ENCODE measurements at regions not wholly inside any gene's neighbourhood (a gene's known extent, or its start where the extent isn't known, plus 50 kb on each side); places are given as distances from the start of the nearest gene placed in this dataset.

DNA sequence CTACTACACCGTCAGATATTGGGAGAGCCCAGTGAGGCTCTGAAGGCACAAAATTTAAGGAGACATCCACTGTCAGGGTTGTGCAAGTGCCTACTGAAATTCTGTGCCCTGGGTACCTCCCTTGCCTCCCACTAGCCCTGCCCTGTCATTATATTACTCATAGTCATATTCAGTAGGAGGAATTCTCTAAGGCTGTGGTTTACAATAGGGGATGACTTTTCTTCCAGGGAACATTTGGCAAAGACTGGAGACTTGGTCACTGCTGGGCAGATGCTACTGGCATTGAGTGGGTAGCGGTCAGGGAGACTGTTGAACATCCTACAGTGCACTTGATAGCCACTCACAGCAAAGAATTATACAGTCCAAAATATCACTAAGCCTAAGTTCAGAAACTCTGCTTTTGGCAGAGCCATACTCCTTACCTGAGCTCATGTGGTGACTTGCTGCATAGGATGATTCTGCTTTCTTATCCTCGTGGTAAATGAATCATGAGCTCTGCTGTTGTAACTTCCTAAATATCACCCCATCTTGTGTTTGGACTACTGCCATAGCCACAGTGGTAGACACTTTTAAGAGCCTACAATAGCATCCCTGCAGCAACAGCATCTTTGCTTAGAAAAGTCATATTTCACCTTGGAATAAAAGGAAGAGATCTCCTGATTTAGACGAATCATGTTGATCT, 563.4 kb upstream of the PLXNA2 start:
- no peak for DNase-seq

DNA sequence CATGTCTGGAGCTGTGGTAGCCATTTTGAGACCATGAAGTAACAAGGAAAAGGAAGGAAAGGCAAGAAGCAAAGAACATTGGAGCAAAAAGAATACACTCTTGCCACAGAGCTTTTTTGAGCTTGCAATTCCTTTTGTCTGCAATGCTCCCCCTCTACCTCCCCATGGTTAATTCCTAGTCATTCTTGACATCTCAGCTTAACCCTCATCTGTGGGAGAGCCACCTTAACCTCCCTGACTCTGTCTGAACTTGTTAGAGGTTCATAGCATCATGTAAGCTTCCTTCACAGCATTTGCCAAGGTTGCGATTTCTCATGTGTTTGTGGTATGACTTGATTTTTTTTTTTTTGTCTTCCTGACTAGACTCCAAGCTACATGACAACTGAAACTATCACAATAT, 564.1 kb upstream of the PLXNA2 start:
- DNase-seq, result no peak

DNA sequence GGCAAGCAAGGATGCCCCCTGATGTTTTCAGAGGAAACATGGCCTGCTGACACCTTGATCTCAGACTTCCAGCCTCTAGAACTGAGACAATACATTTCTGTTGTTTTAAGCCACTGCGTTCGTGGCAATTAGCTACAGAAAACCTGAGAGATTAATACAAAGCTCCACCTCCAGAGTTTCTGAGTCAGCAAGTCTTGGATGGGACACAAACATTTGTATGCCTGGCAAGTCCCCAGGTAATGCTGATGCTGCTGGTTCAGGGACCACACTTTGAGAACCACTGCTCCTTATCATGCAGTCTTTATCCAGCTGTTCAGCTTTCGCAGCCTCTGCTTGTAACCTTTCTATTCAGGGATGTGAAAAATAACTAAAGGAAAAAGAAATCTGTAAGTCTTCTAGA, 565.7 kb upstream of the PLXNA2 start:
- no peak for DNase-seq

DNA sequence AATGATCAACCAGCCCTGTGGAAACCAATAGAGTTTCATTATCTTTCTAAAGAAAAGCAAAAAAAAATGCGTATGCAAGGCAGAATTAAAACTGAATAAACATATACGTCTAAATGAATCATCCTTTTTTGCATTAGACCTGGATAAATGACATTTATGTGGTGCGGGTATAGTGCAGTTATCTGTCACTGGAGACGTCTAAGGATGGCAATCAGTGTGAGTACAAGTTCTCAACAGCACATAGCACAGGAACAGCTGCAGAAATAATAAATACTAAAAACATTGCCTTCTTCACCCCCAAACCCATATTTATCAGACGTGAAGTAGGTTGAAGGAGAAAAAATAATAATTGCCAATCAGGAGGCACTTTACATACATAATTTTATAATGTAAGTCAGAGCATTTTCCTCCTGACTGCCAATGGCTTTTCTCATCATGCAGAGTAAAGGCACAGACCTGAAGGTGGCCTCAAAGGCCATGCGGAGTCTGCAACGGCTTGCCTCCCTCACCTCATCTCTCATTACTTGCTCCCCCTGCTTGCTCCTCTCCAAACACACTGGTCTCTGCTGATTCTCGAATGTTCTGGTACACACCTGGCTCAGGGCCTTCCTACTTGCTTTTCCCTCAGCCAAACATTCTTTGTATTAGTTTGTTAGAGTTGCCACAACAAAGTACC, 574.7 kb upstream of the PLXNA2 start:
- DNase-seq, result no peak

DNA sequence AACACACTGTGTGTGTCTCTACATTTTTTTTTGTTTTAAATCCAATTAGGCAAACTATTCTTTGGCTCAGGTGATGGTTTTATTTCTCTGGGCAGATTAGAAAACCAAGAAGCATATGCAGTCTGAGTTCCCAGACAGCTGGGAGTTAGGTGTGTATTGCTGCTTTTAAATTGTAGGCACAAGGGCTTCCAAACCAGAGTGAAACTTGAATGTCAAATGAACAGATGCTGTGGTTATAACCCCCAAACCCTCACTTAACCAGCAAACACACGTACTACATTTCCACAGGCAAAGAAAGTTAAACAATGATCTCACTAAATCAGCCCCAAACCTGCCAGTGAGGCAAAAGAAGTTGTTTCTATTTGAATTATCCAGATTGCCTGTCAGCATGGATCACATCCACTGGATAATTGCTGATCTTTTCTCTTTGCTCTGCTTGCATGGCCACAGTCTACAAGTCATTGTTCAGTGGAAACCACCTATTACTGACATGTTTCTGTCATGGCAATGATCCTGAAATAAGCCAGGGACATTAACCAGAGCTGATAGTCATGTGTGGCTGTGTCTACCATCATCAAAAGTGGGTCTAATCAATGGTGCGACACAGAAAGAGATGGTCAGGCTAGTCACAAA, 576.5 kb upstream of the PLXNA2 start:
- no peak for DNase-seq

DNA sequence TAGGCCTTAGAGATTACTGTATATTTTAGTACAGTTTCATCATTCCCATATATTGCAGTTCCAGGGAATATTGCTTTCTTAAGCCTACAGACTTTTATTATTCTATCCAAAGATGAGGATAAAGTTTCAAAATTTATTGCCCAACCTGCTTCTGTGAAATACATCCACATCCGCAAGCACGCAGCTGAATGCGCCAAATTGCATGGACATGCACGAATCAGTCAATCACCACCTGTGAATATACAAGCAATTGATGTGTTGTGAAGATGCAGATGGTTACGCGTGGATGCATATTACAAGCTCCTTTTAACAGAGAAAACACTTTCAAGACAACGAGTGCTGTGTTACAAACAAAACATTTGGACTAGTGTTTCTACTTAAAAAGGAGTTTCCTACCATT, 577.8 kb upstream of the PLXNA2 start:
- DNase-seq, result no peak

DNA sequence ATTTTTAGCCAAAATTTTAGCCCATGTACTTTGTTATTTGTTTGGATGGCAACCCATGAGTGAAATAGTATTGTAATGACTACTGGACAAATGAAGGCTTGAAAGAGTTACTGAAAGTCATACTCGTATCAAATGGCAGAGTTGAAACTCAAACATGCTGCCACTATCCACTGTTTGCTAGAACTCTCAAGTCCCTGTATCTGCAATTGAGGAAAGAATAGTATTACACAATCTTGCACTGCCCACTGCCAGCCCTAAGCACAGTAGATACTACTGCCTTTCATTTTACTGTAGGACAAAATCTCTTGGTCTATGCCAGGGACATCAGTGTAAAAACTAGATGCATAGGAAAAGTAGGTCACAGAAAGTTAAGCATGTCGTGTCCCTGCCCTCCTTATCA, 581.1 kb upstream of the PLXNA2 start:
- DNase-seq, result no peak

DNA sequence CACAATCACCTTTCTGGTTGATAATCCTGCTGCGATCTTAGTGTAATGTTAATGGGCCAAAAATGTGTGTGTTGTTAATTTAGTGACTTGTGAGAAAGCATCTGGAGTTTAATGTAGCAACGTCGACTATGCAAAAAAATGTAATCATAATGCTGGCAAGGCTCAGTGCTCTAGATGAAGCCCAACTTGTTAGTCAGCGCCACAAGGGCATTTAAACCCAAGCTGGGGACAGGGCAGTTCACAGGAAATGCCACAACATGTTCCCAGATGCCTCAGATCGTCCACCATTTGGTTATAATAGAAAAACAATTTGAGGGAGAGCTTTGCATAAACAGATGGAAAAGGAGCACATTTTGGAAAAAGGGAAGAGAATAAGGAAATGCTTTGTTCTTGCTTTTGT, 585.4 kb upstream of the PLXNA2 start:
- no peak for DNase-seq

DNA sequence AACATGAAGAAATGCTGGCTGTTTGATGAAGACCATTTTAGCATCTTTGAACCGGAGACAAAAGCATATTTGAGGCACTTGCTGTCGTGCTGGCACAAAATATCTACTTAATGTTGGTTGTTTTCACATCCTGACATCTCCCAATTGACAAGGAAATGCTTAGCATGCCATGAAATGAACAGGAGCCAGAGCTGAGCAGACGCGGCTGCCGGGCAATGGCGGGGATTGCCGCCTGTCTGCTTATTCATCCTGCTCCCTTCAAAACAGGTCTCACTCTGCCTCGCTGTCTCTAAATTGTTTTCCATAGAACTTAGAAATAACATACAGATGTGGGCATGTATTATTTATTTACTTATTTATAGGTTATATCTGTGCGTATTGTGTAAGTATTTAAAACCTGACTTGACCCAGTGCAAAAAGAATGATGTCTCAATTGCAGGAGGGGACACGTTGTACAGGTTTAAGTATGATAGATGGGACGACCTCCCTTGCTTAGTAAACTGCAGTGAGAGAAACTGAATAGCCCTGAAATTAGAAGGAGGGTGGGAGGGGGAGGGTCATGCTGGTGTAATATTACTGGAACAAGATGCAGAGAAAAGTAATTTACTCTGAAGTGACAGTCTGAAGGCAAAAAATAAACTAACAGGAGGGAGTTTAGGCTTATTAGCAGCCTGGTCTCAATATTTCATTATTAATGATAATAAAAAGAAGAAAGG, 590.4 kb upstream of the PLXNA2 start:
- DNase-seq, result no peak

DNA sequence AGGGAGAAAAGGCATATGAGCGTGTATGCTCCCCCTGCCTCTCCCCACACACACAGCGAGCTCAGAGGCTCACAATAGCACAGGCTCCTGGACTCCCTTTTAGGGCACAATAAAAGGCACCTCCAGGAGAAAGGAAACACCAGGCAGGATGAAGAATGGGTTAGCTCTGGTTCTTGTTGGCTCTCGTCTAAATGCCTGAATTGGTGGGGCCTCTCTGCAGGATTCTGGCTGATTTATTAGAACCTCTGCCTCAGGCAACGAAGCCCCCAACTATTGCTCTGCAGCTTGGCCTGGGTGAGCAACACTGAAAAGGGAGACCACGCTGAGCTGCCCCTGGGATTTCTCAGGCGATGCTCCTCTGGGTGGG, 590.9 kb upstream of the PLXNA2 start:
- DNase-seq, result no peak

DNA sequence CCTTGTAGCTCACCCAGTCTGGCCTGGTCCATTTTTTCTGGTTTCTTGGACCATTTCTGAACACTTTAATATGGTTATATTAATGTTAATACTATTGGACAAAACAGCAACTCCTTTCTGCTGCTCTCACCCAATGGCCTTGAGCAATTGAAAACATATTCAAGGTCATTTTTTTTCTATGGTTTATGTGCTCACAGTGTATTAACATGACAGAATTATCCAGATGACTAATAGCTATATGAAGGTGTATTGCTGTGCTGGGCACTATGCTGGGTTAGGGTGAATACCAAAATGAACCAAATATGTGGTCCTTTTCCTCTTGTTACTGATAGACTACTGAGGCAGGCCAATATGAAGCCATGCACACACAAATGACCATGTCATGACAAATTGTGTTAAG, 591.6 kb upstream of the PLXNA2 start:
- DNase-seq, result no peak

DNA sequence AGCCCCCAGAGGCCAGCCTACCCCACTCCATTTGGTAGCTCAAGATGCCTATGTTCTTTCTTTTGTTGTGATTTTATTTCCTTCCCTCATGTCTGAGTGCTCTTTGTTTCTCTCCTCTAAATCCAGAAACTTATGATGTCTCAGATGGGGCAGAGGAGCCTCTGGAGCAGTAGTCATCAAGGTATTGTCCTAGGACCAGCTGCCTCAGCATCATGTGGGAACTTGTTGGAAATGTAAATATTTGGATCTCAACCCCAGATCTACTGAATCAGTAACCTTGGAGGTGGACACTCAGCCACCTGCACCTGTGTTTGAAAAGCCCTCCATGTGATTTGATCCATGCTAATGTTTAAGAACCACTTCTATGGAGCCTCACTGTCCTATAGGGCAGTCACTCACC, 593.1 kb upstream of the PLXNA2 start:
- DNase-seq, result no peak

DNA sequence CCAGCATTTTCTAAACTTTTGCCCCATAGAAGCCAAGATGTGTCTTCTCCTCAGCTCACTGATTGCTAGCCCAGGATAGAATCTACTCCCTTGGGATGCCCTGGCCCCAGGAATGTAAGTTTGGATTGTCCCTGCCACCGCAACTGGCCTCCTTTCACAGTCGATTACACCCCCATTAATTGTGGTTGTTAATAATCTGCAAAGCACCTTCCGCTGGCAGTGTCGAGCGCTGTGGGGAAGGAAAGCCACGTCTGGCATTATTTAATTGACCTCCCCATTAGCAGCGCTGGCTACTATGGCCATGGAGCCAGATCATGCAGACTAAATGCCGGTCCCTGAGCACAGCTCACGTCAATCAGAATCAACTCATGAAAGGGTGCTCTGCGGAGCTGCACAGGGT, 597.3 kb upstream of the PLXNA2 start:
- DNase-seq, result no peak

DNA sequence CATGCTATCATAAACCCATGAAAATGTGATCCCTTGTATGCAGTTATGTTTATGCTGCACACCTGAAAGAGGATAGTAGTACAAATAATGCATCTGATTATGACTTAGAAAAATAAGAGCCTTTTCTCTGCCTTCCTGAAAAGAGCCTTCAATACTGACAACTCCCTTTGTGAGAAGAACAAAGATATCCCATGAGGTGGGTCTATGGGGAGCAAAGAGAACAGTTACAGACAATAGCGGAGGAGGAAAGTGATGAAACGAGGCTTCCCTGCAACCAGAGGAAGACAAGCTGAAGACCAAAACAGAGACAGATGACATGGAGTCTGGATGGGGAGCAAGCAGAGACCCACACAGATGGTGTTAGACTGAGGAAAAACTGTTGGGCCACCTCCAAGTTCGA, 598.3 kb upstream of the PLXNA2 start:
- no peak for DNase-seq

DNA sequence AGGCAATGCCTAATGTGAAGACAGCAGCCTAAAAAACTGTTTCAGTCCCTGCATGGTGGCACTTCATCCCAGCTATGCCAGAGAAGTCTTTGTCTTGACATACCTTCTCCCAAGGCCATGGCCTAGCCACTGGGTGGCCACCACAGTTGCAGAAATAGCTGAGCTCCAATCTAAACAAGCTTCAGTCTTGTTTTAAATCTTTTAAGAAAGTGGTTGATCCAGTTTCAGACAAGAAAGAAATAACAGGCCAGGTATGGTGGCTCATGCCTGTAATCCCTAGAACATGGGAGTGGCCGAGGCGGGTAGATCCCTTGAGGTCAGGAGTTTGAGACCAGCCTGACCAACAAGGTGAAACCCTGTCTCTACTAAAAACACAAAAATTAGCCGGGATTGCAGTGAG, 600.0 kb upstream of the PLXNA2 start:
- DNase-seq, result no peak

DNA sequence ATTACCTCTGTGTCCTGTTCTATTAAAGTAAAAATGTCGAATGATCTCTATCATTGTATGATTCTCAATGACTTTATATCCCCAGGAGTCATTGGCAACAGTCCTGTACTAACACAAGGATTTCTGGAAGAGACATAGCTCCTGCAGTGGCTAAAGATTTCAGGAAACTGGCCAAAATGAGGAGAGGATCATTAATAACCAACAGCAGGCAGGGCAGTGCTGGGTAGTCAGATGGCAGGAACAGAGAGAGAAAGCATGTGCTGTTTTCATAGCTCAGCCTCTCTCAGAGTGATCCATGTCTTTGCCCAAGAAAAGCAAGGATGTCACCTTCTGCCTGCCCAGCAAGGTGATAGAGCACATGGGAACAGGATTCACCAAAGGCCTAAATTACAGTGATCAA, 604.7 kb upstream of the PLXNA2 start:
- DNase-seq, result no peak

DNA sequence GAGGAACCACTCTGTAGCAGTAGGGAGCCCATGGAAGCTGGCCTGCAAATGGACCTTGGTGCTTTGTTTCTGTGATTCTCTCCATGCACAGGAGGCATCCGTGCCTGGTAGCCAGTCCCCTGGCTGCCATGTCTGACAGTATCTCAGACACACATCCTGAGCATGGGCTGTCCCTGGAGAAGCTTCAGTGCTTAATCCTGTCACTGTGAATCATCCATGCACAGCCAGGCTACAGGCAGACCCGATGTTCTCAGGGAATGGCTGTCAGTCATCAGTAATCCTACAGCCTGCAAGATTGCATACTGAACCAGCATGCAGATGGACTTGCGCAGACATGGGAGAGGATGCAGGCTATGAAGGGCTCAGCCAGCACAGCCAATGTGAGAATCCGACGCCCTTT, 606.3 kb upstream of the PLXNA2 start:
- DNase-seq, result no peak

DNA sequence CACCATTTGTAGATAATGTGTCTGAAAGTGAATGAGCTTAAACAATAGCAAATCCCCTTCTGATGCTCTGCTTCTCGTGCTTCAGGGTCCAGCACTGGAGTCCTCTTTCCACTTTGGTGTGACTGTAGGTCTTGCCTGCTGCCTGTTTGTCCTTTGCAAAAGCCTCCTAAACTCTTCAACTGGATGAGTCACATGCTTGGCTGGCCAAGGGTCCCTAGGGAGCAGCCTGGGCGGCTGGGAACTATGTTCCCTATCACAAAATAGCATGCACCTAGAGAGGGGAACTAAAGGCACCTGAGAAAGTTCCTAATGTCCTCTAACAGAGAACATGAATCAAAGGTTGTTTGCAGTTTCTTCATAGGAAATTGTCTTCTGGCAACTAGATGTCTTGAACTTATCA, 607.2 kb upstream of the PLXNA2 start:
- no peak for DNase-seq

DNA sequence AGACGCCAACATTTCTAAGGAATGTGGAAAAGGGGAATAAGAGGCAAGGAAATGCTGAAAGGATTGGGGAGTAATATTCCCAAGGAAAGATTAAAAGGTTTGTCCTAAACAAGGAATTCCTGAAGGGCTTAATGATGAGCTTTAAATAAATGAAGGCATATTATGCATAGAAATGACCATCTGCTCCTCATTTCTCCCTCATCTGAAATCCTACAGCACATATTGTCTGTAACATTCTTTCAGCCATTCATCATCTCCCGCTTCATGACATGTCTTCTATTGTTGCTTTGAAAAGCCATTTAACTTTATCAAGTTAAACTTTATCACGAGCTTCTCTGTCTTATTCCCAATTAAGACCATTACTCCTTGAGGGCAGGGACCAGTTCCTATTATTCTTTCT, 608.7 kb upstream of the PLXNA2 start:
- no peak for DNase-seq

DNA sequence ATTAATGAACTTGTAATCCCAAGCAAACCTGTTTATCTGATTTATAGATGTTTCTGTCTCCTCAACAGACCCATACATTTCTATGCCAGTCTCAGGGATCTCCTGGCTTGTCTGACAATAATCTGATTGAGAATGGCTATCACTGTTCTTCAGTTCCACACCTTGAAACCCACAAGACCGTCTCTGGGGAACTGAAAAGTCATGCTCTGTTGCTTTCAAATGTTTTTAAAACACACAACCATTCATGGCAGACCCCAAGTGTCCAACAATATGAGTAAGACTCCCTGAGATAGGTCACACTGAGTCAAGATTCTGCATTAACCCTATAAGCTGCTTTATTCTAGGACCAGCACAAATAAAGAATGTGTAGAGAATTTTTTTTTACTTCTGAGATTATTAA, 611.2 kb upstream of the PLXNA2 start:
- DNase-seq, result no peak

DNA sequence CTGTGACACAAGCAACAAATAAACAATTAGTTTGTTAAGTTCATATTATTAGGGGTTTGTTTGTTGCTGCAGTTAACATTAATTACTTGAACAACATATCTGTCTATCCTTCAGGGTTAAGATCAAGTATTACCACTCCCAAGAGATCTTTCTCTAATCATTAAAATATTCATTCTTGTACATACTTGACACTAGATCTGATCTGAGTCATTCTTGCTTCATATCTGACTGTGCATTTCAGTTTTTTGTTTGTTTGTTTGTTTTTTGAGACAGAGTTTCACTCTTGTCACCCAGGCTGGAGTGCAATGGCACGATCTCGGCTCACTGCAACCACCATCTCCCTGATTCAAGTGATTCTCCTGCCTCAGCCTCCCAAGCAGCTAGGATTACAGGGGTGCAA, 613.3 kb upstream of the PLXNA2 start:
- DNase-seq, result no peak

DNA sequence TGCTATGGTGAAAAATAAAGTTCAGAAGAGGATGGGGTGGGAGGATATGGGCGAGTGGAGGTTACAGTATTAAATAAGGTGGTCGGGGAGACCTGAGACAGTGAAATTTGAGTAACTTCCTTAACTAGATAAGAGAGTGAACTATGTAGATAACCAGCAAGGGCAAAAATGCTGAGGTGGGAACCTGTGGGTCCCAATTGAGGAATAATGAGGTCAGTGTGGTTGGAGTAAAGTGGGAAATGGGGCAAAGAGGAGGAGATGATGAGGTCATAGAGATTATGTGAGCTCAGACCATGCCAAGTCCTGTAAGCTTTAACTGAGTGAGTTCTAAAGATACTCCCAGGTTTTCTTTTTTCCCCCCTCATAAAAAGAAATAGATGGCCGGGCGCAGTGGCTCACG, 614.6 kb upstream of the PLXNA2 start:
- DNase-seq, result no peak

DNA sequence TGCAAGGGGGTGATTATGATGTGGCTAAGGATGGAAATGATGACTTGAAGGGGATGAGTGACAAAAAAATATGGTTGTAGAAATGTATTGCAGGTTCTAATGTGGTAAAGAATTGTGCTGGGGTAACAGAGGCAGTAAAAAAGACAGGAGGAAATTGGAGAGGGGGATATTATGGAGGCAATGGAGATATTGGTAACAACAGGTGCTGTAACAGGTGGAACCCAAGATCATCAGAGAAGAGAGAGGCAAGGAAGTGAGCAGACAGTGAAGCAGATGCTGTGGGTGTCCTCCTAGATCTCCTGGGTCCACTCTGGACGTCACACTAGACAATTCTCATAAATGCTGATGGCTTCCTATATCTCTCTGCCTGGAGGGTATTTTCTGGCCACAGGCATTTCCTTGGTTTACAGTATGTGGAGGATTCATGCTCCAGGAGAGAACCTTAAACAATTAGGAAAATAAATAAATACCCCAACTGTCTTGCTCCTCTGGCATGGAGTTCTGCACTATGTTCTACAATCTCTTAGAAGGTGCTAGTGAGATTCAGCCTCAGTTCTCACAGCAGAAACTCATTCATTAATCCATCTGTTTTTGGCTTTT, 620.3 kb upstream of the PLXNA2 start:
- no peak for DNase-seq
